ENCODE measurements at regions not wholly inside any gene's neighbourhood (a gene's known extent, or its start where the extent isn't known, plus 50 kb on each side); places are given as distances from the start of the nearest gene placed in this dataset.

- no TSS peak for BruUV-seq (replicated peaks)
- TF ChIP-seq BCLAF1 (IDR thresholded peaks at IDR 0.05) (no peak), SUZ12 (IDR thresholded peaks at IDR 0.05; ENCODE audit: unreplicated experiment) (no peak), JUNB (IDR thresholded peaks at IDR 0.05) (no peak), ZNF622 (IDR thresholded peaks at IDR 0.05) (no peak), BRCA1 (IDR thresholded peaks at IDR 0.05; ENCODE audit: low read depth, low read length) (no peak), POLR2AphosphoS2 (IDR thresholded peaks at IDR 0.05; ENCODE audit: low read depth, low read length) (no peak), CREB1 (IDR thresholded peaks at IDR 0.05; ENCODE audit: low read depth) (no peak), MEF2B (IDR thresholded peaks at IDR 0.05; ENCODE audit: partially characterized antibody, poor library complexity, severe bottlenecking) (no peak), NR2F1 (conservative IDR thresholded peaks at IDR 0.05) (no peak), MLLT1 (IDR thresholded peaks at IDR 0.05) (no peak), IRF5 (IDR thresholded peaks at IDR 0.05; ENCODE audit: borderline replicate concordance) (no peak), ZBTB40 (IDR thresholded peaks at IDR 0.05; ENCODE audit: borderline replicate concordance) (no peak), SMC3 (IDR thresholded peaks at IDR 0.05; ENCODE audit: borderline replicate concordance, low read length) (no peak), PAX5 (IDR thresholded peaks at IDR 0.05; ENCODE audit: borderline replicate concordance, low read depth, low read length) (no peak)
These were observed 338.8 kb downstream of the MATN1 start for GRCh38 chr1:30384286-30385245.

More at GRCh38 chr1:30384286-30385245, 338.8 kb downstream of the MATN1 start:
- no peak overlapping the region for H3K27ac ChIP-seq (ENCODE audit: control insufficient read depth, insufficient read depth)
- RAD21 ChIA-PET (ENCODE audit: unreplicated experiment), result no interaction called here
- FAIRE-seq, result no peak
- in situ Hi-C loops (cut with MboI), result no loop called here
- CTCF ChIA-PET, result no interaction called here
- no peak overlapping the region for H3K9ac ChIP-seq (ENCODE audit: control insufficient read depth, insufficient read depth, low read length)
- no peak overlapping the region for H3K4me2 ChIP-seq (ENCODE audit: control insufficient read depth, insufficient read depth)
- no peaks in the 10 kb centered on the region; the same call in 1 of the 2 replicates for H4K20me1 ChIP-seq (ENCODE audit: control insufficient read depth, insufficient read depth)
- intact Hi-C loops (cut with micrococcal nuclease; ENCODE audit: unreplicated experiment), result no loop called here
- ATAC-seq, result no peak
- no peaks in the 10 kb centered on the region for H3K36me3 ChIP-seq (ENCODE audit: control insufficient read depth in 2 of 2, insufficient read depth in 2 of 2, low read length in 1 of 2)
- DNase-seq (ENCODE audit: low read depth, low spot score), result no peak
- H3K79me2 ChIP-seq (ENCODE audit: control insufficient read depth, insufficient read depth, low read length), result no peaks in the 10 kb centered on the region
- POLR2A ChIA-PET, result no interaction called here
- no peaks in the 10 kb centered on the region for H3K9me3 ChIP-seq (replicated peaks; ENCODE audit: control insufficient read depth, insufficient read depth, low read length)
- H3K4me1 ChIP-seq (ENCODE audit: control insufficient read depth, insufficient read depth, low read length), result no peaks in the 10 kb centered on the region
- H3K4me3 ChIP-seq, result no peak overlapping the region
- SMC1A ChIA-PET (ENCODE audit: uncharacterized antibody, unreplicated experiment), result no interaction called here
- H3K27me3 ChIP-seq (replicated peaks in 1 of 2; ENCODE audit: control insufficient read depth in 2 of 2, insufficient read depth in 2 of 2, low read length in 1 of 2), result no peaks in the 10 kb centered on the region; a peak in 2 of 4 replicates
- WGBS (ENCODE audit: insufficient coverage, insufficient replicate concordance, low lambda C conversion rate, missing lambda C conversion rate), result 5% methylated on average over 10 of the region's 10 CpGs
- no peak overlapping the region for H2AFZ ChIP-seq (ENCODE audit: control insufficient read depth, low read depth, low read length)
